ENCODE measurements at regions not wholly inside any gene's neighbourhood (a gene's known extent, or its start where the extent isn't known, plus 50 kb on each side); places are given as distances from the start of the nearest gene placed in this dataset.
A peak's percentile ranks its signal among the peaks of the same experiment; 100 is the strongest.
"Not testable (repeated sequence)": the region's sequence is repeated elsewhere in the genome, so short reads cannot be mapped to it uniquely, and the experiment has no call there.

- DNase-seq = no peak
Measured at GRCh38 chr1:105254906-105255305, 1505.2 kb downstream of the AMY1C start.

GRCh38 chr1:105260001-105260400 is 1510.3 kb downstream of the AMY1C start:
- intact Hi-C loops (cut with DNase I) = no loop called here
- no peak for DNase-seq

More at GRCh38 chr1:105254906-105255305, 1505.2 kb downstream of the AMY1C start:
- intact Hi-C loops (cut with DNase I) = no loop called here

GRCh38 chr1:105270966-105271365 is 1521.3 kb downstream of the AMY1C start:
- no peak for DNase-seq
- intact Hi-C loops (cut with DNase I) = no loop called here

GRCh38 chr1:105272376-105272775 is 1522.7 kb downstream of the AMY1C start:
- DNase-seq; intact Hi-C loops (cut with DNase I): not testable (repeated sequence)

- no peak for DNase-seq
- intact Hi-C loops (cut with DNase I) = no loop called here
Measured at GRCh38 chr1:105294838-105295237, 1545.1 kb downstream of the AMY1C start.

GRCh38 chr1:105310063-105310462 is 1560.4 kb downstream of the AMY1C start:
- intact Hi-C loops (cut with DNase I) = no loop called here
- no peak for DNase-seq

GRCh38 chr1:105317976-105318375 is 1568.3 kb downstream of the AMY1C start:
- intact Hi-C loops (cut with DNase I) = no loop called here
- no peak for DNase-seq

- intact Hi-C loops (cut with DNase I) = no loop called here
- no peak for DNase-seq
Measured at GRCh38 chr1:105326886-105327285, 1577.2 kb downstream of the AMY1C start.

GRCh38 chr1:105337420-105337819 is 1587.7 kb downstream of the AMY1C start:
- no peak for DNase-seq
- intact Hi-C loops (cut with DNase I) = no loop called here

- intact Hi-C loops (cut with DNase I) = no loop called here
- no peak for DNase-seq
Measured at GRCh38 chr1:105343317-105343716, 1593.6 kb downstream of the AMY1C start.

- intact Hi-C loops (cut with DNase I) = no loop called here
- no peak for DNase-seq
Measured at GRCh38 chr1:105359457-105359856, 1609.8 kb downstream of the AMY1C start.

- intact Hi-C loops (cut with DNase I) = no loop called here
- DNase-seq = no peak
Measured at GRCh38 chr1:105362438-105362837, 1612.7 kb downstream of the AMY1C start.

GRCh38 chr1:105368446-105368845 is 1618.7 kb downstream of the AMY1C start:
- no peak for DNase-seq
- intact Hi-C loops (cut with DNase I) = no loop called here

- intact Hi-C loops (cut with DNase I) = no loop called here
- no peak for DNase-seq
Measured at GRCh38 chr1:105373681-105374080, 1624.0 kb downstream of the AMY1C start.

- intact Hi-C loops (cut with DNase I) = no loop called here
- DNase-seq = peak in 3 of 10 donors; percentile 11 to 78 (median 32)
Measured at GRCh38 chr1:105386489-105386888, 1636.8 kb downstream of the AMY1C start.

GRCh38 chr1:105396001-105396400 is 1646.3 kb downstream of the AMY1C start:
- DNase-seq = no peak
- intact Hi-C loops (cut with DNase I) = no loop called here

- no peak for DNase-seq
- intact Hi-C loops (cut with DNase I) = no loop called here
Measured at GRCh38 chr1:105398909-105399308, 1649.2 kb downstream of the AMY1C start.

- no peak for DNase-seq
- intact Hi-C loops (cut with DNase I) = no loop called here
Measured at GRCh38 chr1:105399716-105400115, 1650.0 kb downstream of the AMY1C start.

GRCh38 chr1:105416261-105416660 is 1640.2 kb upstream of the PRMT6 start:
- peak in 1 of 10 donors; percentile 53 for DNase-seq
- intact Hi-C loops (cut with DNase I) = no loop called here

- intact Hi-C loops (cut with DNase I) = no loop called here
- no peak for DNase-seq
Measured at GRCh38 chr1:105419030-105419429, 1637.4 kb upstream of the PRMT6 start.

- no peak for DNase-seq
- intact Hi-C loops (cut with DNase I) = no loop called here
Measured at GRCh38 chr1:105427543-105427942, 1628.9 kb upstream of the PRMT6 start.

- intact Hi-C loops (cut with DNase I) = no loop called here
- peak in 2 of 10 donors; percentile 53 to 54 for DNase-seq
Measured at GRCh38 chr1:105436589-105437259, 1619.8 kb upstream of the PRMT6 start.

- DNase-seq = peak in 1 of 10 donors; percentile 44
Measured at GRCh38 chr1:105437847-105438246, 1618.6 kb upstream of the PRMT6 start.

More at GRCh38 chr1:105437847-105438246, 1618.6 kb upstream of the PRMT6 start:
- intact Hi-C loops (cut with DNase I) = no loop called here

Data from posterior cingulate gyrus (tissue), 11 donors.